ENCODE measurements at regions not wholly inside any gene's neighbourhood (a gene's known extent, or its start where the extent isn't known, plus 50 kb on each side); places are given as distances from the start of the nearest gene placed in this dataset.

DNA sequence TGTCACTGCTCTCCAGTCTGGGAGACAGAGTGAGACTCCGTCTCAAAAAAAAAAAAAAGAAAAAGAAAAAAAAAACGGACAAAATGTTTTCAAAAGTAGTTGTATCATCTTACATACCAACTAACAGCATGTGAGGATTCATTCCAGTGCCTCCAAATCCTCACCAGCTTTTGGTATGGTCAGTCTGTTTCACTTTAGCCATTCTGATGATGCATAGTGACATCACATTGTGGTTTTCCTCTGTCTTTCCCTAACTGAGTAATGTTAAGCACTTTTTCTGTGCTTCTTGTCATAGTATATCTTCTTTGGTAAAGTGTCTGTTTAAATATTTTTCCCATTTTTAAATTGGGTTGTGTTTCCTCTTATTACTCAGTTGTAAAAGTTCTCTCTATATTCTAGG is 251.4 kb upstream of the CTBP2 start (continued):
- TF ChIP-seq FOSL2 (IDR thresholded peaks at IDR 0.05; ENCODE audit: borderline replicate concordance, low read depth), result no peak

DNA sequence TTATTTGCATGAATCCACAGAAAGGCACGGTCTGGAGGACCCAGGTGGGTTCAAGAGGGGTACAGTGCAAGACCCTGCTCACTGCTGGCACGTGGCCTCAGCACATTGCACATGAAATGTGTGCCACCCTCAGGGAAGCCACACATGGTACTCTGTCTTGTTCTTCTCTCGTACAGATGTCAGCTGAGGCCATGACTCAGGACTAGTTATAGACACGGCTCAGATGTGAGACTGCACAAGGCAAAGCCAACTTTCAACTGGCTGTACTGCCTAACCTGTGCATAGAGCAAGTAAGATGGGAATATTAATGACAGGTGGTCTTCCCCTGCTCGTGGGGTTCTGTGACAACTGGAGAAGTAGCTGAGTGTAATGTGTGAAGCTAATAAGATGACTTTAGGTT is 249.4 kb upstream of the CTBP2 start:
- H3F3A ChIP-seq (replicated peaks; ENCODE audit: insufficient read depth), result no peaks in the 10 kb centered on the region
- WGBS (ENCODE audit: low lambda C conversion rate), result 5% methylated on average over 4 of the region's 5 CpGs
- POLR2A ChIA-PET, result no interaction called here
- CTCF ChIA-PET, result interaction anchor here (1.3 kb wide), 1 partner anchor 10 kb away, joined by 4 read pairs; no protein-coding TSS in a partner anchor
- H3K9me2 ChIP-seq, result no peaks in the 10 kb centered on the region
- TF ChIP-seq CTCF (IDR thresholded peaks at IDR 0.05) (no peak), USF2 (IDR thresholded peaks at IDR 0.05; ENCODE audit: borderline replicate concordance, low read depth, low read length) (no peak), FOSL2 (IDR thresholded peaks at IDR 0.05; ENCODE audit: borderline replicate concordance, low read depth) (no peak), RFX5 (IDR thresholded peaks at IDR 0.05; ENCODE audit: low read length) (no peak), MXI1 (IDR thresholded peaks at IDR 0.05; ENCODE audit: low read depth, low read length) (no peak)
- TF ChIP-seq, protein P1, sequence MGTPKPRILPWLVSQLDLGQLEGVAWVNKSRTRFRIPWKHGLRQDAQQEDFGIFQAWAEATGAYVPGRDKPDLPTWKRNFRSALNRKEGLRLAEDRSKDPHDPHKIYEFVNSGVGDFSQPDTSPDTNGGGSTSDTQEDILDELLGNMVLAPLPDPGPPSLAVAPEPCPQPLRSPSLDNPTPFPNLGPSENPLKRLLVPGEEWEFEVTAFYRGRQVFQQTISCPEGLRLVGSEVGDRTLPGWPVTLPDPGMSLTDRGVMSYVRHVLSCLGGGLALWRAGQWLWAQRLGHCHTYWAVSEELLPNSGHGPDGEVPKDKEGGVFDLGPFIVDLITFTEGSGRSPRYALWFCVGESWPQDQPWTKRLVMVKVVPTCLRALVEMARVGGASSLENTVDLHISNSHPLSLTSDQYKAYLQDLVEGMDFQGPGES (IDR thresholded peaks at IDR 0.05; ENCODE audit: low read depth, low read length), result no peak
- no peak for DNase-seq
- H3K9ac ChIP-seq, result no peak overlapping the region
- no peak overlapping the region for H3K4me3 ChIP-seq (ENCODE audit: low read depth in 2 of 2, low read length in 1 of 2)
- H3K4me1 ChIP-seq (ENCODE audit: control insufficient read depth in 1 of 2, insufficient read depth in 2 of 2, low read depth in 1 of 2, low read length in 1 of 2), result no peaks in the 10 kb centered on the region; a peak in 1 of 4 replicates
- no peaks in the 10 kb centered on the region for H3K79me2 ChIP-seq (ENCODE audit: insufficient read depth)
- H3K27ac ChIP-seq (ENCODE audit: low read depth in 2 of 2, low read length in 1 of 2), result no peak overlapping the region
- no peaks in the 10 kb centered on the region for H3K27me3 ChIP-seq (ENCODE audit: insufficient read depth)
- no peak overlapping the region for H2AFZ ChIP-seq (ENCODE audit: low read depth)
- no peaks in the 10 kb centered on the region for H3K9me3 ChIP-seq
- no peaks in the 10 kb centered on the region for H4K20me1 ChIP-seq (ENCODE audit: insufficient read depth)
- no peak overlapping the region for H3K4me2 ChIP-seq
- no peaks in the 10 kb centered on the region for H3K36me3 ChIP-seq (replicated peaks in 1 of 2; ENCODE audit: control insufficient read depth in 1 of 2, insufficient read depth in 2 of 2, low read length in 1 of 2)

- no peak for DNase-seq
- H3F3A ChIP-seq (replicated peaks; ENCODE audit: insufficient read depth), result no peaks in the 10 kb centered on the region
- no peak overlapping the region for H3K9ac ChIP-seq
- H3K4me2 ChIP-seq, result no peak overlapping the region
- 33% methylated on average over 1 of the region's 1 CpG for WGBS (ENCODE audit: low lambda C conversion rate)
- H3K27ac ChIP-seq (ENCODE audit: low read depth in 2 of 2, low read length in 1 of 2), result no peak overlapping the region
- no peaks in the 10 kb centered on the region for H4K20me1 ChIP-seq (ENCODE audit: insufficient read depth)
- H3K9me3 ChIP-seq, result no peaks in the 10 kb centered on the region
- no peaks in the 10 kb centered on the region for H3K36me3 ChIP-seq (replicated peaks in 1 of 2; ENCODE audit: control insufficient read depth in 1 of 2, insufficient read depth in 2 of 2, low read length in 1 of 2)
- no peak for TF ChIP-seq EZH2phosphoT487 (IDR thresholded peaks at IDR 0.05; ENCODE audit: borderline replicate concordance, low read depth)
- TF ChIP-seq EP300 (IDR thresholded peaks at IDR 0.05; ENCODE audit: borderline replicate concordance in 1 of 2, low read depth in 1 of 2, low read length in 1 of 2), result no peak
- TF ChIP-seq NRF1 (IDR thresholded peaks at IDR 0.05; ENCODE audit: low read depth, low read length), result no peak
- TF ChIP-seq CTCF (IDR thresholded peaks at IDR 0.05), result no peak
- no peak overlapping the region for H3K4me3 ChIP-seq (ENCODE audit: low read depth in 2 of 2, low read length in 1 of 2)
- H3K9me2 ChIP-seq, result no peaks in the 10 kb centered on the region
- no peaks in the 10 kb centered on the region; a peak in 1 of 4 replicates for H3K4me1 ChIP-seq (ENCODE audit: control insufficient read depth in 1 of 2, insufficient read depth in 2 of 2, low read depth in 1 of 2, low read length in 1 of 2)
- no peak overlapping the region for H2AFZ ChIP-seq (ENCODE audit: low read depth)
- H3K79me2 ChIP-seq (ENCODE audit: insufficient read depth), result no peaks in the 10 kb centered on the region
- POLR2A ChIA-PET, result no interaction called here
- CTCF ChIA-PET, result no interaction called here
- no peaks in the 10 kb centered on the region for H3K27me3 ChIP-seq (ENCODE audit: insufficient read depth)
These were observed 247.2 kb upstream of the CTBP2 start for GRCh38 chr10:125407557-125407956.

Measured in SK-N-SH (cell line).